ENCODE measurements at regions not wholly inside any gene's neighbourhood (a gene's known extent, or its start where the extent isn't known, plus 50 kb on each side); places are given as distances from the start of the nearest gene placed in this dataset.

- DNase-seq (ENCODE audit: low read depth in 2 of 2, low spot score in 1 of 2) = no peak
These were observed 83.7 kb upstream of the ZNF516 start for GRCh38 chr18:76578571-76579300.

GRCh38 chr18:76573325-76574025, 78.4 kb upstream of the ZNF516 start:
- no peak for DNase-seq (ENCODE audit: low read depth in 2 of 2, low spot score in 1 of 2)

- DNase-seq (ENCODE audit: low read depth in 2 of 2, low spot score in 1 of 2) = no peak
These were observed 77.6 kb upstream of the ZNF516 start for GRCh38 chr18:76572518-76573247.

GRCh38 chr18:76571689-76572088, 76.6 kb upstream of the ZNF516 start:
- DNase-seq (ENCODE audit: low read depth in 2 of 2, low spot score in 1 of 2) = no peak

GRCh38 chr18:76570856-76571255, 75.8 kb upstream of the ZNF516 start:
- no peak for DNase-seq (ENCODE audit: low read depth in 2 of 2, low spot score in 1 of 2)

- no peak for DNase-seq (ENCODE audit: low read depth in 2 of 2, low spot score in 1 of 2)
These were observed 74.8 kb upstream of the ZNF516 start for GRCh38 chr18:76569644-76570419.

GRCh38 chr18:76568731-76569130, 73.7 kb upstream of the ZNF516 start:
- no peak for DNase-seq (ENCODE audit: low read depth in 2 of 2, low spot score in 1 of 2)

GRCh38 chr18:76567835-76568445, 72.9 kb upstream of the ZNF516 start:
- DNase-seq (ENCODE audit: low read depth in 2 of 2, low spot score in 1 of 2) = no peak

- DNase-seq (ENCODE audit: low read depth in 2 of 2, low spot score in 1 of 2) = no peak
These were observed 71.9 kb upstream of the ZNF516 start for GRCh38 chr18:76566987-76567386.

- DNase-seq (ENCODE audit: low read depth in 2 of 2, low spot score in 1 of 2) = no peak
These were observed 70.5 kb upstream of the ZNF516 start for GRCh38 chr18:76565238-76566173.

- no peak for DNase-seq (ENCODE audit: low read depth in 2 of 2, low spot score in 1 of 2)
These were observed 69.7 kb upstream of the ZNF516 start for GRCh38 chr18:76564655-76565237.

- DNase-seq (ENCODE audit: low read depth in 2 of 2, low spot score in 1 of 2) = no peak
These were observed 69.1 kb upstream of the ZNF516 start for GRCh38 chr18:76564117-76564516.

- no peak for DNase-seq (ENCODE audit: low read depth in 2 of 2, low spot score in 1 of 2)
These were observed 67.5 kb upstream of the ZNF516 start for GRCh38 chr18:76562286-76563122.

GRCh38 chr18:76558881-76559667, 64.0 kb upstream of the ZNF516 start:
- no peak for DNase-seq (ENCODE audit: low read depth in 2 of 2, low spot score in 1 of 2)

GRCh38 chr18:76557026-76557575, 62.1 kb upstream of the ZNF516 start:
- DNase-seq (ENCODE audit: low read depth in 2 of 2, low spot score in 1 of 2) = no peak

GRCh38 chr18:76554547-76555222, 59.6 kb upstream of the ZNF516 start:
- DNase-seq (ENCODE audit: low read depth in 2 of 2, low spot score in 1 of 2) = no peak
